Naive thymus-derived CD4-positive, alpha-beta T cell (primary cell): ENCODE measurements at regions not wholly inside any gene's neighbourhood (a gene's known extent, or its start where the extent isn't known, plus 50 kb on each side); places are given as distances from the start of the nearest gene placed in this dataset.

Experiments
- ATAC-seq: fragments of 150-1000 bp; cut with Tn5 transposase; 2 replicates; pipeline ENCODE4 v1.10.0; 2021; ENCODE audit warnings: mild to moderate bottlenecking, moderate library complexity
- CTCF ChIA-PET: fragments of 350-600 bp; sonication (Branson Sonifier 250); formaldehyde crosslinking; loops from one replicate; lab custom pipeline; 2021; ENCODE audit warnings: antibody characterized with exemption; lab: Charles Lee
- POLR2A ChIA-PET: fragments of 350-600 bp; sonication (Branson Sonifier 250); formaldehyde crosslinking; loops from one replicate; lab custom pipeline; 2021; ENCODE audit warnings: antibody characterized with exemption, inconsistent platforms; lab: Charles Lee
- DNase-seq, 9 donors: peaks; one replicate each; pipeline versions ENCODE4 v3.0.0 to v3.0.0-alpha.2; 2020 to 2022; ENCODE audit warnings: mixed read lengths in 1 of 9
- H3K27ac ChIP-seq: one replicate; pipeline ENCODE4 v1.7.0; 2013; ENCODE audit warnings: mild to moderate bottlenecking, low read depth, low read length, moderate library complexity
- H3K27me3 ChIP-seq, 2 donors: one replicate each; pipeline ENCODE4 v1.7.0; 2013; ENCODE audit warnings: low read length in 2 of 2, mild to moderate bottlenecking in 2 of 2, moderate library complexity in 2 of 2; ENCODE audit not compliant: control insufficient read depth in 2 of 2, insufficient read depth in 2 of 2
- H3K36me3 ChIP-seq, 3 experiments: 1 replicate in 2 of 3; 2 replicates in 1 of 3; pipeline ENCODE4 v1.7.0; 2013; ENCODE audit warnings: low read length in 3 of 3, mild to moderate bottlenecking in 3 of 3, moderate library complexity in 1 of 3; ENCODE audit not compliant: insufficient read depth in 3 of 3, control insufficient read depth in 2 of 3
- H3K4me1 ChIP-seq, 2 donors: one replicate each; pipeline ENCODE4 v1.7.0; 2013; ENCODE audit warnings: low read length in 2 of 2, mild to moderate bottlenecking in 2 of 2, moderate library complexity in 1 of 2; ENCODE audit not compliant: control insufficient read depth in 2 of 2, insufficient read depth in 2 of 2
- H3K4me3 ChIP-seq: 2 replicates; pipeline ENCODE4 v1.7.0; 2013; ENCODE audit warnings: mild to moderate bottlenecking, low read length
- H3K9me3 ChIP-seq, 3 experiments: 1 replicate in 2 of 3; 2 replicates in 1 of 3; pipeline ENCODE4 v1.7.0; 2013; ENCODE audit warnings: low read length in 3 of 3; ENCODE audit not compliant: control insufficient read depth in 2 of 3
- H3K27ac Mint-ChIP-seq, 9 donors: one replicate each; pipeline ENCODE4 v1.8.0; 2020 to 2022; ENCODE audit warnings: mixed read lengths in 9 of 9, mild to moderate bottlenecking in 8 of 9, moderate library complexity in 5 of 9, inconsistent platforms in 2 of 9
- H3K27me3 Mint-ChIP-seq, 5 donors: one replicate each; pipeline ENCODE4 v1.8.0; 2021 to 2022; ENCODE audit warnings: mixed read lengths in 5 of 5, mild to moderate bottlenecking in 1 of 5
- H3K36me3 Mint-ChIP-seq, 5 donors: one replicate each; pipeline ENCODE4 v1.8.0; 2020 to 2022; ENCODE audit warnings: mixed read lengths in 5 of 5, mild to moderate bottlenecking in 3 of 5, inconsistent platforms in 1 of 5
- H3K4me1 Mint-ChIP-seq, 7 donors: one replicate each; pipeline ENCODE4 v1.8.0; 2020 to 2022; ENCODE audit warnings: mixed read lengths in 7 of 7, mild to moderate bottlenecking in 3 of 7, inconsistent platforms in 1 of 7
- H3K4me3 Mint-ChIP-seq, 10 donors: one replicate each; pipeline ENCODE4 v1.8.0; 2020 to 2022; ENCODE audit warnings: mild to moderate bottlenecking in 10 of 10, mixed read lengths in 10 of 10, moderate library complexity in 6 of 10, inconsistent platforms in 2 of 10
- H3K9me3 Mint-ChIP-seq, 11 donors: one replicate each; pipeline ENCODE4 v1.8.0; 2020 to 2022; ENCODE audit warnings: mixed read lengths in 11 of 11, mild to moderate bottlenecking in 4 of 11, inconsistent platforms in 1 of 11, moderate library complexity in 1 of 11
- intact Hi-C, 2 donors: fragments of 100-400 bp; cut with micrococcal nuclease; formaldehyde crosslinking; loops; one replicate each; pipeline ENCODE4 v1.15.1; 2023

GRCh38 chr9:77084094-77084493, 64.6 kb downstream of the FOXB2 start:
- Histone ChIP-seq H3K4me1 (no peaks in the 10 kb centered on the region), H3K27me3 (no peaks in the 10 kb centered on the region), H3K27ac (no peak overlapping the region), H3K9me3 (no peaks in the 10 kb centered on the region), H3K36me3 (no peaks in the 10 kb centered on the region), H3K4me3 (no peak overlapping the region)
- ChIA-PET POLR2A (no interaction called here), CTCF (no interaction called here)
- intact Hi-C loops, result no loop called here
- no peak overlapping the region for H3K27ac Mint-ChIP-seq
- H3K9me3 Mint-ChIP-seq, result peaks cover 0 to 6% (median 0%) of the 10 kb centered on the region in 11 donors
- no peaks in the 10 kb centered on the region for H3K4me1 Mint-ChIP-seq
- peaks cover 0 to 24% (median 14%) of the 10 kb centered on the region in 5 donors for H3K27me3 Mint-ChIP-seq
- no peak for DNase-seq
- no peak overlapping the region for H3K4me3 Mint-ChIP-seq
- no peaks in the 10 kb centered on the region for H3K36me3 Mint-ChIP-seq
- no peak for ATAC-seq

DNA sequence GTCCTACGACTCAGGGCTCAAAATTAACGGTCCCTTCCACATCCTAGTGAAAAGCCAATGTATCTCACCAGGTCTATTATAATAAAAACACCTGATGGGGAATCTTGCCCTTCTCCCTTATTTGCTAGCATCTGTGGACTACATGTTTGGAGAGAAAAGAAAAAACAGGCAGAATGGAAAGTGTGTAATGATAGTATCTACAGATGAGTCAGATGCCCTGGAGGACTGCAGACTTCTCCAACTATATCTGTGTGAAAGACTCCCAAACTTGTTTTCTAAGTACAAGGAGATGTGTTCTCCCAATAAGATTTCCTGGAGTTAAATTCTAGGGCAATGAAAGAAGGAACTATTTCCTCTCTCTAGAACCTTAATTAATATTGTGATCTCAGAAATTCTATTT, 66.0 kb downstream of the FOXB2 start:
- no peaks in the 10 kb centered on the region for H3K9me3 ChIP-seq
- Mint-ChIP-seq H3K36me3 (no peaks in the 10 kb centered on the region), H3K9me3 (peaks cover 0 to 9% (median under 1%) of the 10 kb centered on the region in 11 donors), H3K4me1 (no peaks in the 10 kb centered on the region), H3K27ac (no peak overlapping the region), H3K4me3 (no peak overlapping the region), H3K27me3 (peaks cover 4 to 27% (median 14%) of the 10 kb centered on the region in 5 donors)
- no peaks in the 10 kb centered on the region for H3K36me3 ChIP-seq
- CTCF ChIA-PET, result no interaction called here
- no peak for DNase-seq
- no peaks in the 10 kb centered on the region for H3K4me1 ChIP-seq
- ATAC-seq, result no peak
- POLR2A ChIA-PET, result no interaction called here
- H3K27me3 ChIP-seq, result no peaks in the 10 kb centered on the region
- H3K27ac ChIP-seq, result no peak overlapping the region
- intact Hi-C loops, result no loop called here
- H3K4me3 ChIP-seq, result no peak overlapping the region

DNA sequence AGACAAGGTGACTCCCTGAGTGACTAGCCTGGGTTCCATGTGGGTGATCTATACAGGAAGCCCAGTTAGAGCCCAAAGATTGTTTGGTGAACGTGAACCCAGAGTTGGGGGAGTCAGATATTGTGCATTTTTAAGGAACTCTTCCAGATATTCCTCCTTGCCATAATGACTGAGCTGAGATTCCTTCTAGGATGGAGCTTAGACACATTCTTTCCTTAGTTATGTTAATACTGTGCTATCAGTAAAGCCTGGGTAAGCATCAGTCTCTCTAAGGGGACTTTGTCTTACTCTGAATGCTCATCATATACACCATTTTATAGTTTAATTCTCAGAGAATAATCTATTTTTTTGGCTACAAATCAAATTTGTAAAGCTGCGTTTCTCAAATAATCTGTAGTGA, 68.1 kb downstream of the FOXB2 start:
- Histone ChIP-seq H3K27me3 (no peaks in the 10 kb centered on the region), H3K27ac (no peak overlapping the region), H3K9me3 (no peaks in the 10 kb centered on the region), H3K4me3 (no peak overlapping the region), H3K36me3 (no peaks in the 10 kb centered on the region), H3K4me1 (no peaks in the 10 kb centered on the region)
- peaks cover 0 to 11% (median 2%) of the 10 kb centered on the region in 11 donors for H3K9me3 Mint-ChIP-seq
- intact Hi-C loops, result no loop called here
- POLR2A ChIA-PET, result no interaction called here
- H3K27ac Mint-ChIP-seq, result no peak overlapping the region
- CTCF ChIA-PET, result no interaction called here
- DNase-seq, result no peak
- H3K4me1 Mint-ChIP-seq, result no peaks in the 10 kb centered on the region
- no peak overlapping the region for H3K4me3 Mint-ChIP-seq
- ATAC-seq, result no peak
- H3K36me3 Mint-ChIP-seq, result no peaks in the 10 kb centered on the region
- H3K27me3 Mint-ChIP-seq, result peaks cover 7 to 36% (median 14%) of the 10 kb centered on the region in 5 donors

DNA sequence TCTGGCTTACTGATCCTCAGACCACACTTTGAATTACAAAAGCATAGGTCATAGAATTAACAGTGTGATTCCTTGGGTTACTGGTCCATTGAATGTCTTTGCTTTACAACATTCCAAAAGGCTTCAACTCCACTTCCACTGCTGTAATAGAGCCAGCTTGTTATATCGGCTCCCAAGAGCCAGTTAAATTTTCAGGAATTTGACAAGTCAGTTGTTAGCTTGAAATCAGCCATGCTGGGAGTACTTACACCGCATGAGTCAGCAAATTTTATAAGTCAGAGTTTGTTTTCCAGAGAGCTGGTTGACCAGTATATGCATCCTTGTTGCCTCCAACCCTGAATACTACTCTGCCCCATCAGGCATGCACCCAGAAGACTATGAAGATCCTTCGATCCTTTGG, 73.1 kb downstream of the FOXB2 start:
- Histone ChIP-seq H3K4me1 (no peaks in the 10 kb centered on the region), H3K4me3 (no peak overlapping the region), H3K27me3 (no peaks in the 10 kb centered on the region), H3K36me3 (no peaks in the 10 kb centered on the region), H3K9me3 (no peaks in the 10 kb centered on the region), H3K27ac (no peak overlapping the region)
- no peak for ATAC-seq
- Mint-ChIP-seq H3K4me1 (no peaks in the 10 kb centered on the region), H3K27me3 (peaks cover 0 to 21% (median 16%) of the 10 kb centered on the region in 5 donors), H3K4me3 (no peak overlapping the region), H3K27ac (no peak overlapping the region), H3K9me3 (peaks cover 0 to 12% (median 2%) of the 10 kb centered on the region in 11 donors), H3K36me3 (no peaks in the 10 kb centered on the region)
- CTCF ChIA-PET, result interaction anchor here (0.7 kb wide), 1 partner anchor 310 kb away, joined by 3 read pairs; no protein-coding TSS in a partner anchor
- intact Hi-C loops, result no loop called here
- POLR2A ChIA-PET, result interaction anchor here (0.6 kb wide), 1 partner anchor 27 kb away, joined by 3 read pairs; no protein-coding TSS in a partner anchor
- DNase-seq, result no peak

- intact Hi-C loops, result no loop called here
- no peak for ATAC-seq
- Mint-ChIP-seq H3K27me3 (peaks cover 0 to 29% (median 24%) of the 10 kb centered on the region in 5 donors), H3K36me3 (no peaks in the 10 kb centered on the region), H3K4me1 (no peaks in the 10 kb centered on the region), H3K4me3 (no peak overlapping the region), H3K27ac (no peak overlapping the region), H3K9me3 (peaks cover 0 to 12% (median 2%) of the 10 kb centered on the region in 11 donors)
- no peaks in the 10 kb centered on the region for H3K36me3 ChIP-seq
- H3K27me3 ChIP-seq, result no peaks in the 10 kb centered on the region
- H3K4me1 ChIP-seq, result no peaks in the 10 kb centered on the region
- DNase-seq, result no peak
- no peaks in the 10 kb centered on the region for H3K9me3 ChIP-seq
- H3K4me3 ChIP-seq, result no peak overlapping the region
- POLR2A ChIA-PET, result no interaction called here
- CTCF ChIA-PET, result no interaction called here
- no peak overlapping the region for H3K27ac ChIP-seq
Observed at GRCh38 chr9:77094150-77094549, 74.7 kb downstream of the FOXB2 start.

DNA sequence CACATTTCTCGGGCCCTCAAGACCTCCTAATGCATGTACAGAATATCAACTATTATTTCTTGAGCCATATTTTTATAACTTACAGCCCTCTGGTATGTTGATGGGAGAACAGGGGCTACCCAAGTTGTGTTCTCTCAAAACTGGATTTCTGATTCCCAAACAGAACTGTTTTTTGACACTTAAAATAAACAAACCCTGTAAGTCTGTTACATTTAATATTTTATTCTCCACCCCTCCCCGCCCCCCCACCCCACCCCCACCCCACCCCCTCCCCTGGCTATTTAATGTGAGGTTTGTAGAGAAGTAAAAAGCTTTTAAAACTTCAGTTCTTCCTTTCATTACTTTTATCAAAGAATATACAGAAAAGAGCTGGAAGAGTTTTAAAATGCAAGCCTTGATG, 77.9 kb downstream of the FOXB2 start:
- Histone ChIP-seq H3K27ac (no peak overlapping the region), H3K9me3 (no peaks in the 10 kb centered on the region), H3K36me3 (no peaks in the 10 kb centered on the region), H3K4me1 (no peaks in the 10 kb centered on the region), H3K27me3 (peaks cover 0 to 5% of the 10 kb centered on the region in 2 donors), H3K4me3 (no peak overlapping the region)
- no peak for ATAC-seq
- Mint-ChIP-seq H3K4me3 (no peak overlapping the region), H3K36me3 (no peaks in the 10 kb centered on the region), H3K4me1 (no peaks in the 10 kb centered on the region), H3K27ac (no peak overlapping the region), H3K9me3 (peaks cover 0 to 7% (median 0%) of the 10 kb centered on the region in 11 donors), H3K27me3 (peaks cover 1 to 33% (median 22%) of the 10 kb centered on the region in 5 donors)
- intact Hi-C loops, result no loop called here
- POLR2A ChIA-PET, result no interaction called here
- no peak for DNase-seq
- CTCF ChIA-PET, result no interaction called here

DNA sequence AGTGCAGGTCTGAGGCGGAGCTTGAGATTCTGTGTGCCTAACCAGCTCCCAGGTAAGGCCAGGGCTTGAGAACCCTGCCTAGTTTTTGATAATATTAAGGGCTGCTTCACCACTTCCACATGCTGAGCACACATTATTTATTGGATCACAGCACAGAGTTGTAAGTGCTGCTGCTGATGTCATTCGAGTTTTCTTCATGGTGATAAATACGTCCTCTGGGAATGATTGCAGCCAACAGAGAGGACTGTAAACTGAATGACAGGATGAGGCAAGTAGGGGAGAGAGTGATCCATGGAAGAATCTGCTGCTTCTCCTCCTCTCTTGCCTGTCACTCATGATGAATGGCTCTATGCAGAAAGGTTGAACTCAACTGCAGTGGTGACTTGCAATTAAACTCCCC, 77.9 kb upstream of the VPS13A start:
- Histone ChIP-seq H3K4me1 (no peaks in the 10 kb centered on the region), H3K36me3 (no peaks in the 10 kb centered on the region), H3K9me3 (no peaks in the 10 kb centered on the region), H3K27me3 (peaks cover 0 to 5% of the 10 kb centered on the region in 2 donors), H3K27ac (no peak overlapping the region), H3K4me3 (no peak overlapping the region)
- Mint-ChIP-seq H3K4me1 (no peaks in the 10 kb centered on the region), H3K27me3 (peaks cover 1 to 33% (median 18%) of the 10 kb centered on the region in 5 donors), H3K9me3 (peaks cover 0 to 15% (median 3%) of the 10 kb centered on the region in 11 donors), H3K27ac (no peak overlapping the region), H3K4me3 (no peak overlapping the region), H3K36me3 (no peaks in the 10 kb centered on the region)
- CTCF ChIA-PET, result no interaction called here
- ATAC-seq (no peak), DNase-seq (no peak)
- POLR2A ChIA-PET, result no interaction called here
- intact Hi-C loops, result no loop called here
